ENCODE measurements at regions not wholly inside any gene's neighbourhood (a gene's known extent, or its start where the extent isn't known, plus 50 kb on each side); places are given as distances from the start of the nearest gene placed in this dataset.

DNA sequence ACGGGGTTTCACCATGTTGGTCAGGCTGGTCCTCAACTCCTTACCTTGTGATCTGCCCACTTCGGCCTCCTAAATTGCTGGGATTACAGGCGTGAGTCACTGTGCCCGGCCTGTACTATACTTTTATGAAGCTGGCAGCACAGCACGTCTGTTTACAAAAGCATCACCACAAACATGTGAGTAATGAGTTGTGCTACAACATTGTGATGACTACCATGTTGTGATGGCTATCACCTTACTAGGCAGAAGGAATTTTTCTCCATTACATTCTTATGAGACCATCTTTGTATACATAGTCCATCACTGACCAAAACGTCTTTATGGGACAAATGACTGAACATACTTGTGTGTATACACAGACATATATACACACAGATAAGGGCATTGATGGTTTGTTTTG is 1019.0 kb downstream of the CDH18 start:
- WGBS (ENCODE audit: insufficient coverage) = 97% methylated on average over 3 of the region's 6 CpGs
- no peak overlapping the region for H3K27ac ChIP-seq (ENCODE audit: low read depth, low read length)
- no peaks in the 10 kb centered on the region for H3K9me3 ChIP-seq (ENCODE audit: control insufficient read depth, insufficient read depth, low read length)
- no peaks in the 10 kb centered on the region for H3K27me3 ChIP-seq (ENCODE audit: control insufficient read depth, insufficient read depth, low read length)
- DNase-seq (ENCODE audit: low read depth in 4 of 6, low spot score in 6 of 6) = no peak
- no peaks in the 10 kb centered on the region for H3K4me1 ChIP-seq (ENCODE audit: control insufficient read depth, insufficient read depth, low read length)
- H3K36me3 ChIP-seq (ENCODE audit: control insufficient read depth, insufficient read depth, low read length) = no peaks in the 10 kb centered on the region
- no peak overlapping the region for H3K4me3 ChIP-seq (ENCODE audit: low read depth, low read length)

- WGBS (ENCODE audit: insufficient coverage) = no CpG with 5 or more reads among the region's 5 CpGs
- Histone ChIP-seq H3K27ac (ENCODE audit: low read depth, low read length) (no peak overlapping the region), H3K4me3 (ENCODE audit: low read depth, low read length) (no peak overlapping the region), H3K36me3 (ENCODE audit: control insufficient read depth, insufficient read depth, low read length) (no peaks in the 10 kb centered on the region), H3K9me3 (ENCODE audit: control insufficient read depth, insufficient read depth, low read length) (no peaks in the 10 kb centered on the region), H3K27me3 (ENCODE audit: control insufficient read depth, insufficient read depth, low read length) (no peaks in the 10 kb centered on the region), H3K4me1 (ENCODE audit: control insufficient read depth, insufficient read depth, low read length) (no peaks in the 10 kb centered on the region)
- DNase-seq (ENCODE audit: low read depth in 4 of 6, low spot score in 6 of 6) = no peak
Observed at GRCh38 chr5:18970000-18970399, 1018.0 kb downstream of the CDH18 start.

- H3K27me3 ChIP-seq (ENCODE audit: control insufficient read depth, insufficient read depth, low read length) = no peaks in the 10 kb centered on the region
- H3K4me3 ChIP-seq (ENCODE audit: low read depth, low read length) = no peak overlapping the region
- no peaks in the 10 kb centered on the region for H3K9me3 ChIP-seq (ENCODE audit: control insufficient read depth, insufficient read depth, low read length)
- no peak overlapping the region for H3K27ac ChIP-seq (ENCODE audit: low read depth, low read length)
- no CpG with 5 or more reads among the region's 3 CpGs for WGBS (ENCODE audit: insufficient coverage)
- H3K36me3 ChIP-seq (ENCODE audit: control insufficient read depth, insufficient read depth, low read length) = no peaks in the 10 kb centered on the region
- no peaks in the 10 kb centered on the region for H3K4me1 ChIP-seq (ENCODE audit: control insufficient read depth, insufficient read depth, low read length)
- peak in 1 of 6 donors; percentile 64 for DNase-seq (ENCODE audit: low read depth in 4 of 6, low spot score in 6 of 6)
Observed at GRCh38 chr5:18972177-18972576, 1015.8 kb downstream of the CDH18 start.

- no peak for DNase-seq (ENCODE audit: low read depth in 4 of 6, low spot score in 6 of 6)
- Histone ChIP-seq H3K4me3 (ENCODE audit: low read depth, low read length) (no peak overlapping the region), H3K4me1 (ENCODE audit: control insufficient read depth, insufficient read depth, low read length) (no peaks in the 10 kb centered on the region), H3K36me3 (ENCODE audit: control insufficient read depth, insufficient read depth, low read length) (no peaks in the 10 kb centered on the region), H3K27me3 (ENCODE audit: control insufficient read depth, insufficient read depth, low read length) (no peaks in the 10 kb centered on the region), H3K27ac (ENCODE audit: low read depth, low read length) (no peak overlapping the region), H3K9me3 (ENCODE audit: control insufficient read depth, insufficient read depth, low read length) (no peaks in the 10 kb centered on the region)
- no CpG with 5 or more reads among the region's 5 CpGs for WGBS (ENCODE audit: insufficient coverage)
Observed at GRCh38 chr5:18975624-18976023, 1012.4 kb downstream of the CDH18 start.

DNA sequence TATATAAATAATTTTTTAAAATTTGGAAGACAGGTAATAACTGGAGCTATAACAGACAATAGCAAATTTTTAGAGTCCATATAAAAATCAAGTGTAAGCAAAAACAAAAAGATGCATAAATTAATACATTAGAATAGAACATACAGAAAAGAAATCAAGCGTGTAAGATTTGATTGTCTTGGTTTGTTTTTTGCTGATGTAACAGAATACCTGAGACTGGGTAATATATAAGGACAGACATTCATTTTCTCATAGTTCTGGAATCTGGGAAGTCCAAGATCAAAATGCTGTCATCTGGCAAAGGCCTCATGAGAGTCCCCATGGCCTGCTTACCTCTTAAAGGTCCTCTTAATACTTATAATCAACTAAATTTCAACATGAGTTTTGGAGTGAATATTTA is 1010.1 kb downstream of the CDH18 start:
- Histone ChIP-seq H3K9me3 (ENCODE audit: control insufficient read depth, insufficient read depth, low read length) (no peaks in the 10 kb centered on the region), H3K27me3 (ENCODE audit: control insufficient read depth, insufficient read depth, low read length) (no peaks in the 10 kb centered on the region), H3K36me3 (ENCODE audit: control insufficient read depth, insufficient read depth, low read length) (no peaks in the 10 kb centered on the region), H3K4me3 (ENCODE audit: low read depth, low read length) (no peak overlapping the region), H3K27ac (ENCODE audit: low read depth, low read length) (no peak overlapping the region), H3K4me1 (ENCODE audit: control insufficient read depth, insufficient read depth, low read length) (no peaks in the 10 kb centered on the region)
- DNase-seq (ENCODE audit: low read depth in 4 of 6, low spot score in 6 of 6) = no peak
- no CpG with 5 or more reads among the region's 1 CpG for WGBS (ENCODE audit: insufficient coverage)

- no CpG with 5 or more reads among the region's 6 CpGs for WGBS (ENCODE audit: insufficient coverage)
- H3K27me3 ChIP-seq (ENCODE audit: control insufficient read depth, insufficient read depth, low read length) = no peaks in the 10 kb centered on the region
- no peaks in the 10 kb centered on the region for H3K36me3 ChIP-seq (ENCODE audit: control insufficient read depth, insufficient read depth, low read length)
- DNase-seq (ENCODE audit: low read depth in 4 of 6, low spot score in 6 of 6) = no peak
- no peak overlapping the region for H3K27ac ChIP-seq (ENCODE audit: low read depth, low read length)
- no peaks in the 10 kb centered on the region for H3K4me1 ChIP-seq (ENCODE audit: control insufficient read depth, insufficient read depth, low read length)
- no peak overlapping the region for H3K4me3 ChIP-seq (ENCODE audit: low read depth, low read length)
- no peaks in the 10 kb centered on the region for H3K9me3 ChIP-seq (ENCODE audit: control insufficient read depth, insufficient read depth, low read length)
Observed at GRCh38 chr5:18984559-18985080, 1003.4 kb downstream of the CDH18 start.

DNA sequence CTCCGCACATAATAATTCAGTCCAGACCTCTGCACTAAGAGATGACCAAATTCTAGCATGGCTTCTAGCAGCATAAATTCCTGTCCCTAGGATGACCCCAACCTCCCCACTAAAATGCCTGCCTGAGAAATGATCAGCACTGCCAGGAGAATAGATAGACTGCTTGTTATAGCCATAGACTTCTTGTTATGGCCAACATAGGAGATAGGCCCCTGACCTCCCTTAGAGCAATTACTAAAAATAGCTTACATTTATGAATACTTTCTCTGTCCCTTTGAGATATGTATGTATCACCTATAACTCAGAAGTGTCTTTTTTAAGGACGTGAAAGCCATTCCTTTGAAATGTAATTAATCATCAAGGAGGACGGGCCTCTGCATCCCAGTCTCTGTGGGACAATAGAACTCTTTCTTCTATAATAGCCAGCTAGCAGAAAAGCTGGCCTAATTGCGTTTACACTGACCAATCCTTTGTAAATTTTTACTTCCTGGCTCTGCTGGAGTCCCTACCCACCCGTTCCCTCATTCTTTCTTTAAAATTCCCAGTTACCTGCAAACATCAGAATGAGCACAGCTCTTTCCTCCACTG is 1002.7 kb downstream of the CDH18 start:
- Histone ChIP-seq H3K9me3 (ENCODE audit: control insufficient read depth, insufficient read depth, low read length) (no peaks in the 10 kb centered on the region), H3K4me1 (ENCODE audit: control insufficient read depth, insufficient read depth, low read length) (no peaks in the 10 kb centered on the region), H3K27ac (ENCODE audit: low read depth, low read length) (no peak overlapping the region), H3K36me3 (ENCODE audit: control insufficient read depth, insufficient read depth, low read length) (no peaks in the 10 kb centered on the region), H3K27me3 (ENCODE audit: control insufficient read depth, insufficient read depth, low read length) (no peaks in the 10 kb centered on the region), H3K4me3 (ENCODE audit: low read depth, low read length) (no peak overlapping the region)
- DNase-seq (ENCODE audit: low read depth in 4 of 6, low spot score in 6 of 6) = no peak
- WGBS (ENCODE audit: insufficient coverage) = 31% methylated on average over 2 of the region's 5 CpGs

DNA sequence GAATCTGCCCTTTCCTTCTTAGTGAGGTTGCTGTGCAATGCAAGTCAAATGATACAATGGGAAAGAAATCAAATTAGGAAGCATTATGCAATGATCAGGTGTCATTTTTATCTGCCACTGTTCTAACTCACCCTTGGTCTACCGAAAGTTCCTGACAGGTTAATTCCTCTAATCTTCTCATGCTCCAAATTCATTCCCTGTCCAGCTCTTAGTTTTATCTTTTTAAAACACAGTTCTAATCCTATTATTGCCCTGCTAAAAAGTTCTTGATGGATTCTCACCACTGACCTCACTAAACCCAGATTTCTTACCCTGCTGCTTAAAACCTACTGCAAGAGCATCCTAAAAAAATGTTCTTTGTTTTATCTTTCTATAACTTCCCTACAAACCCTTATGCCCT is 1000.9 kb downstream of the CDH18 start:
- H3K27ac ChIP-seq (ENCODE audit: low read depth, low read length) = no peak overlapping the region
- 92% methylated on average over 1 of the region's 1 CpG for WGBS (ENCODE audit: insufficient coverage)
- H3K36me3 ChIP-seq (ENCODE audit: control insufficient read depth, insufficient read depth, low read length) = no peaks in the 10 kb centered on the region
- H3K27me3 ChIP-seq (ENCODE audit: control insufficient read depth, insufficient read depth, low read length) = no peaks in the 10 kb centered on the region
- no peaks in the 10 kb centered on the region for H3K4me1 ChIP-seq (ENCODE audit: control insufficient read depth, insufficient read depth, low read length)
- H3K4me3 ChIP-seq (ENCODE audit: low read depth, low read length) = no peak overlapping the region
- DNase-seq (ENCODE audit: low read depth in 4 of 6, low spot score in 6 of 6) = no peak
- H3K9me3 ChIP-seq (ENCODE audit: control insufficient read depth, insufficient read depth, low read length) = no peaks in the 10 kb centered on the region

DNA sequence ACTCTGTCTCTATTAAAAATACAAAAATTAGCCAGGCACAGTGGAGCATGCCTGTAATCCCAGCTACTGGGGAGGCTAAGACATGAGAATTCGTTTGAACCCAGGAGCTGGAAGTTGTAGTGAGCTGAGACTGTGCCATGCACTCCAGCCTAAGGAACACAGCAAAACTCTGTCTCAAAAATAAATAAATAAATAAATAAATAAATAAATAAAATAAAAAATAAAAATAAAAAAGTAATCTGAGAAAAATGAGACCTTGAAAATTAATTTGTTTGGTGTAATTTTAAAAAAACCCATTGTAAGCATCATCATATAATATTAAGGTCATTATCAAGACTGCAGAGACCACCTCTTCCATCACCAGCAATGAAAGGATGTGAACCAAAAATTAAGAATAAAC is 997.1 kb downstream of the CDH18 start:
- H3K27me3 ChIP-seq (ENCODE audit: control insufficient read depth, insufficient read depth, low read length) = no peaks in the 10 kb centered on the region
- no peaks in the 10 kb centered on the region for H3K9me3 ChIP-seq (ENCODE audit: control insufficient read depth, insufficient read depth, low read length)
- H3K36me3 ChIP-seq (ENCODE audit: control insufficient read depth, insufficient read depth, low read length) = no peaks in the 10 kb centered on the region
- H3K4me1 ChIP-seq (ENCODE audit: control insufficient read depth, insufficient read depth, low read length) = no peaks in the 10 kb centered on the region
- H3K27ac ChIP-seq (ENCODE audit: low read depth, low read length) = no peak overlapping the region
- no CpG with 5 or more reads among the region's 1 CpG for WGBS (ENCODE audit: insufficient coverage)
- no peak overlapping the region for H3K4me3 ChIP-seq (ENCODE audit: low read depth, low read length)
- no peak for DNase-seq (ENCODE audit: low read depth in 4 of 6, low spot score in 6 of 6)

GRCh38 chr5:18992264-18992663 is 995.7 kb downstream of the CDH18 start:
- Histone ChIP-seq H3K27me3 (ENCODE audit: control insufficient read depth, insufficient read depth, low read length) (no peaks in the 10 kb centered on the region), H3K4me3 (ENCODE audit: low read depth, low read length) (no peak overlapping the region), H3K9me3 (ENCODE audit: control insufficient read depth, insufficient read depth, low read length) (no peaks in the 10 kb centered on the region), H3K4me1 (ENCODE audit: control insufficient read depth, insufficient read depth, low read length) (no peaks in the 10 kb centered on the region), H3K36me3 (ENCODE audit: control insufficient read depth, insufficient read depth, low read length) (no peaks in the 10 kb centered on the region), H3K27ac (ENCODE audit: low read depth, low read length) (no peak overlapping the region)
- no CpG with 5 or more reads among the region's 1 CpG for WGBS (ENCODE audit: insufficient coverage)
- DNase-seq (ENCODE audit: low read depth in 4 of 6, low spot score in 6 of 6) = peak in 2 of 6 donors; percentile 9 to 63

Data from spinal cord (tissue), 9 donors.